HG03139 (cell line): ENCODE measurements at regions not wholly inside any gene's neighbourhood (a gene's known extent, or its start where the extent isn't known, plus 50 kb on each side); places are given as distances from the start of the nearest gene placed in this dataset.
"Not testable (repeated sequence)": the region's sequence is repeated elsewhere in the genome, so short reads cannot be mapped to it uniquely, and the experiment has no call there.

Source experiments
- ATAC-seq: cut with Tn5 transposase; IDR thresholded peaks from one replicate; pipeline ENCODE4 v1.9.1; 2021; ENCODE audit not compliant: unreplicated experiment

DNA sequence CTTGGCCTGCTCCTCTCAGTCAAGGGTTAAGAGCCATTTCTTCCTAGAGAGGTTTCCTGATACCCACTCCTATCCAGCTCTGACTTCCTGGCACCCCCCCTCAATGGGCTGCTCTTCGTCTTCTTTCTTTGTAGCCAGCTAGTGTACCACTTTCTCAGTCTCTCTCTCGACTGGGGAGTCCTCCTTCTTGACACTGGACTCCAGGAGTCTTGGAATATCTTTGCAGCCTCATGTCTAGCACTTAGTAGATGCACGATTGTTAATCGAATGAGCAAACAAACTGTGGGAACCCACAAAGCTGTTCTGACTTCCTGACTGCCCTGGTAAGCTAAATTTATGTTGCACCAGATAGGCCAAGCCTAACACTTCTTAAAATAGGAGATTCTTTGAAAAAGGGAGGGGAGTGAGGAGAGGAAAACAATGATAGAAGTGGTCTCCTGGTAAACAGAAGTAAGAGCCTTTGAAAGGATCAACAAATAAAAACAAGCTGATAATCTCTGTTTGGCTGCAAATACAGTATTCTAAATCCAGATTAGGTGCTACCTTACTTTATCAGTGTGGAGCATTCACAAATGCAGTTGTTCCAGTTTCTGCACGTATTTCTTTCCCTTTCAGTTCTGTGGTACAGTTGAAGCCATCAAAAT, 160.1 kb upstream of the CITED2 start:
- ATAC-seq: no peak

DNA sequence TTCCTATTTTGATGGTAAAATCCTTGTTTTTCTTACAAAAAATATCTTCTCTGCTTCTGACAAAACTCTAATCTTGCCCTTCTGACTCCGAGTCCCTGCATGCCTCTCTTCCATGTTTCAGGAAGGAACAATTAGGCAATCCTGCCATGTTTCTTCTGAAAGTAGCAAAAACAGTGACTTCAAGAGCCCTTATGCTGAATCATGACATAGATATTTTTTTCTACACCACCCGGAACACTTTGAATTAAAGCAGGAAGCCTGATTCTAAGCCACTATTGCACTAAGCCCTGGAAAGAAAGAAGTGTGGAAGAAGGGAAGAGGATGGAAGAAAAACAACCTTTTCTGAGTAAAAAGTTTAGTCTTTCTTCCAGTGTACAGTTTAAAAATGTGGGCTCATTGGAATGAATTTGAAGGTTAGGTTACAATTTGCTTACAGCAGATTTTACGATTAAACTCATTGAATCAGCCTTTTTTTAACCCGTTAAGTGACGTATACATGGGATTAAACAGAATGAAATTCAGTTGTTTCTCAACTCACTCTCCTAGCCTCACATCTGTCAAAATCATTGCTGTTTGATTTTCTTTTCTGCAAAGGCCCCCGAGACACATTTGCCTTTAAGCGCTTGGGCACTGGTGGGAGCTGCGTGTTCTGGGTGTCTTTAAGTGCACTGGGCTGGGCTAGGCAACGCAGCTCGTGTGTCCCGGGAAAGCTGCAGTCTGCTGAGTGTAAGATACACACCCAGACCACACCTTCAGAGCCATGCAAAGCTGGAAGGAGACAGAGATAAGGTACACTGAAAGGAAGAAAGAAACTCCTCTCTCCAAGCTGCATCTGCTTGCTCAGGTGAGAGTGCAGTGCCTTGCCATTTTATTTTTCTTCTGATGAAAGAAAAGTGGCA, 159.4 kb upstream of the CITED2 start:
- no peak for ATAC-seq

DNA sequence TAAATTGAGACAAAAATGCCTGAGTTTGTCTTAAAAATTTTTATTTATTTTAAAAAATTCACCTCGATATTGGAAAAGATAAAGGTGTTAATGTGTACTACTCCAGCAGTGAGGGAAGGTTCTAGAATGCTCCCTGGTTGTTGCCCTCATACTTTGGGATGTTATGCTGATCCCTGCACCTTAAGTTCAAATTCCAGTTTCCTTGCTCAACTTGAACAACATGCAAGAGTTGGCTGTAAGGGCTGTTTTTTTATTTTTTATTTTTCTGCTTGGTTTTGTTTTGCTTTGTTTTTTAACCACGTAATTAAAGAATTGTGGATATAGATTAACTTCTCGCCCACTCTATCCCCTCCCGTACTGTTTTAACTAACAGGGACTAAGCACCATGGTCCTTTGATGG, 158.7 kb upstream of the CITED2 start:
- no peak for ATAC-seq

DNA sequence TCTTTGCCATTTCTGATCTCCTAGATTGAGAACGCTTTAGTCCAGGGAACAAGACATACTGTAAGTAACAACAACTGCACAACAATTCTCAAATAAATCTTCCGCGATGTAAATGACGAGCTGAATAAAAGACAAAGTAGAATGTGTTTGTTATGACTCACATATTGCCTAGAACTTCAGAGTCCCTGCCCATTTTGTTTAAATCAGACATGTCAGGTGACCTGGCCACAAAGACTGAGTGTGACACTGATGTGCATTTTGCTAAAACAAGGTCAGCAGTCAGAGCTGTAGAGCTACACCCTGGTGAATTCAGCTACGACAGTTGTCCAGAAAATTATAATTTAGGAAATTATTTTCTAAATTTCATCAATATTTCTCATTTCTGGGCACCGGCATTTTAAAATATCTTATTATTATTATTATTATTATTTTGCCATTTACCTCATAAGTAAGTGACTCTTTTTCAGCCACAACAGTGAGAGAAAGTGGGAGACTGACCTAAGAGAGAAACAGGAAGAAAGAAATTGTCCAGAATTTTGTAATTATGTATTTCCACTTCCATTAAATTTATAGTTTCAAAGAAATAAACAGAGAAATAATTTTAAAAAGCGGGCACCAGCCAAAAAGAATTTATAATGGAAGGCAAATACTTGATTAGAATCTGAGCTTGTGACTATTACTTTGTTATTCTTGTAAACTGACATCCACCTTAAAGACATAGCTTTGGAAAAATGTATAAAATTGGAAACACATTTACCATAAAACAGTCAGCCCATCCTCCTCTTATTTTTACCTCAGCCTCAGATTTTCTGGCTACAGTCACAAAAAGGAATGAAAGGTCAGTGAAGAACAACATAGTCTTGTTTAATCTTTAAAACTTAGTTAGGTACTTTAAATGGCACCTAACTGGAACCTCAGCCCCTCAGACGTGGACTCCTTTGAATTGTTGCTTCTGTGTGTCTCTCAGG, 157.0 kb upstream of the CITED2 start:
- ATAC-seq: no peak

DNA sequence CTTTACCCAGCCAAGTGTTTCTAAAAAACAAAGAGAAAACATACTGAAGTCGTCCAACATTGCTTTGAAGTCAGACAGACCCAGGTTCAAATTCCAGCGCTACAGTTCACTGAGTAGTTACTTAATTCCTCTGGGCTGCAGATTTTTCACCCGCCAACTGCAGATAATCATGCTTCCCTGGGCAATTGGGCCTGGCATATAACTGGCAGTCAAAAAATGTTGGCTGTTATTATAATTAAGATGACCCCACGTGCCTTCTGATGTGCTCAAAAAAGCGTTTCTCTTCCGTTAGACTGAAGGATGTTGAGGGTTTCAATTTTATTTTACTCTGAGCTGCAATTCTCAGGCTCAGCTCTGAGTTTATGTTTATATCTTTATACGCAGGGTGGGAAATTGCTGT, 156.1 kb upstream of the CITED2 start:
- ATAC-seq: no peak

- ATAC-seq: no peak
These were observed 155.0 kb upstream of the CITED2 start for GRCh38 chr6:139529420-139529819.

- no peak for ATAC-seq
These were observed 154.0 kb upstream of the CITED2 start for GRCh38 chr6:139528471-139528870.

DNA sequence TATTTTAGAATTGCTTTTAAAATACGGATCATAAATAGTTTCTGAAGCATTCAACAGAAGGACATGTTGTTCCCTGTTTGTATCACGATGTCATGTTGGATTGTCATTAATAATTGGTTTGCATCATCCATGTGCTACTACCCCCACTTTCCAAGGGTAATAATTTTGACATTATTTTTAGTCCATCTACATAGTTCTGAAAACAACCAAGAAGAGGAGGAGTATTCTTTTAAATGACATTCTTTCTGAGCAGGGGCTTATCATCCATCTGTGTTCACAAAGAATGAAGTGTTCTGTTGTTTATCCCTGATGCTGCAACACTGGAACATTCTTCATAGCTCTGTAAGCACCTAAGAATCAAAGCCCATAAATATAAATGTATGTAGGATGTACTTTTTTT, 151.0 kb upstream of the CITED2 start:
- ATAC-seq: no peak

DNA sequence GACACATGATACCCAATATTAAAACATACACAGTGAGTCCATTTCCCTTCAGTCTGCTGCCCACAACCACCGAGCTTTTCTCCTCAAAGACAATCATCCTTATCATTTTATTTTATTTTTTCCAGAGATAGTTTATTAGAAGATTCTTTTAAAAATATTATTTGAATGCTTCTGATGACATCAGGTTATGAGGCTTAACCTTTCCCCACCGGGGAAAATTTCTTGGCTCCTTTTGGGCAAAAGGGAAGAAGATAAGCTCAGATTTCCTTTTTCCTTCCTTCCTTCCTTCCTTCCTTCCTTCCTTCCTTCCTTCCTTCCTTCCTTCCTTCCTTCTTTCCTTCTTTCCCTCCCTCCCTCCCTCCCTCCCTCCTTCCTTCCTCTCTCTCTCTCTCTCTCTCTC, 149.5 kb upstream of the CITED2 start:
- ATAC-seq: no peak

GRCh38 chr6:139522511-139523220, 148.2 kb upstream of the CITED2 start:
- no peak for ATAC-seq

DNA sequence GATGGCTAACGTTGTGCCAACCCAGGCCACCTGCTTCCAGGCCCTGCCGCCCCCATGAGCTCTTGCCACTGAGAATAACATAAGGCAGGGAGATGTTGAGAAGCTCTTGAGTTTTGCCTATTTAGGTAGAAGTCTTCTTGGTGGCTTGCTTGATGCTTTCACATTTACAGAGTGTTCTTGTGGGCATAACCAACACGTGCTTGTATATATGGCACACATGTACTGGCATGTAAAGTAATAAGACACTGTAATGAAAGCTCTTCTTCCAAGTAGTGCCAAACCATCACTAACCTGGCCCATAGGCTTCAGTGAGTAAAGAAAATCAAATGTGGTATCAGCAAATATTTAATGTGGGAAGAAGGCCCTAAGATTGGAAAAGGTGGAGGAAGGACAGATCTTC, 146.9 kb upstream of the CITED2 start:
- ATAC-seq: no peak

DNA sequence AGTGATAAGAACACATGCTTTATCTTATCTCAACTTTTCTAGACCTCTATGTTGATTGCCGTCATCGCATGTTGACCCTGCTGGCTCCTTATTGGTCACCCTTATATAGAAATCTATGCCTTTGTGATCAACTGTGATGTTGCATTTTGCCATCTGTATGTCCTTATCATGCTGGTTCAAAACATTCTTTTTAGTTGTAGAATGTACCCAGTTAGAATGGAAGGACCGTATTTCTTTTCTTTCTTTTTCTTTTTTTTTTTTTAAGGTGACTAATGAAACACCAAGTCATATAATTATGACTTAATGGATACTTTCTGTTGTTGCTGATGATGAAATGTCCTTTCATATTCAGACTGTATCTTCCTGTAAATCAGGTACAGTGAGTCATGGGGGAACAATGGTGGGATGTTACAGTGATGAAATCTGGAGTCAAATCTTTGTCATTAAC, 145.9 kb upstream of the CITED2 start:
- ATAC-seq: no peak

- no peak for ATAC-seq
These were observed 145.2 kb upstream of the CITED2 start for GRCh38 chr6:139519571-139520031.

DNA sequence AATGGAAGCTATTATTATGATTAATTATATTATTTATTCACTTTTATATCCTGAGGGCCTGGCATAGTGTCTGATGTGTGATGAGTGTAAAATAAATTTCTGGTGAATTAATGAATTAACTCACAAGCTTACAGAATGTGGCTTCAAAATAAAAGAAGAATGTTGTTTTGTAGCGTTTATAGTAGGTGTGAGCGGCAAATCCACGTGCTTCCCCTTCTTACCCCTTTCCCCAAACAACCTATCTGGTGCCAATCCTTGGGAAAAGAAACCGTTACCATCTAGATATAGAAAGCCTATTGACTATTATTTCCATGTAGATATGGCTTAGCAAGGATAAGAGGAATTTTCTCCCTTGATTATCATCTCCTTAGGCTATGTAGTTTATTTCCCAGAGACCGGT, 144.6 kb upstream of the CITED2 start:
- ATAC-seq: no peak

DNA sequence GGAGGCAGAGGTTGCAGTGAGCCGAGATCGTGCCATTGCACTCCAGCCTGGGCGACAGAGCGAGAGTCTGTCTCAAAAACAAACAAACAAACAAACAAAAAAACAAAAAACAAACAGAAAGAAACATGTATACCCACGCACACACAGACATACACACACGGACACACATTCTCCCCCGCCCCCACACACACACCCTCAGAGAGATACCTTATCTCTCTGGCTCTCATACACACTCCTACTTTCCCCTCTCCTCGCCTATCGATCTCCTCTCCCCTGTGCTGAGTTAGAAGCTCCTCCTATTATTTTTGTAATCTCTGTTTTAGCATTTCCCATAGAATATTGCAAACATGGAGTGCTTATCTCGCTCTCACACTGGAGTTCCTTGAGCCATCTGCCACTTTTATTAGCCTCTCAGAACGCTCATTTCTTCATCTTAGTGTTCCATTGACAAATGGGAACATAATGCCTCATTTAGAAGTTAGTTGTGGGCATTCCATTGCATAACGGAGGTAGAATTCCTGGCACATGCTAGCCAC, 144.2 kb upstream of the CITED2 start:
- ATAC-seq: no peak

- not testable (repeated sequence) for ATAC-seq
These were observed 143.6 kb upstream of the CITED2 start for GRCh38 chr6:139517998-139518555.

DNA sequence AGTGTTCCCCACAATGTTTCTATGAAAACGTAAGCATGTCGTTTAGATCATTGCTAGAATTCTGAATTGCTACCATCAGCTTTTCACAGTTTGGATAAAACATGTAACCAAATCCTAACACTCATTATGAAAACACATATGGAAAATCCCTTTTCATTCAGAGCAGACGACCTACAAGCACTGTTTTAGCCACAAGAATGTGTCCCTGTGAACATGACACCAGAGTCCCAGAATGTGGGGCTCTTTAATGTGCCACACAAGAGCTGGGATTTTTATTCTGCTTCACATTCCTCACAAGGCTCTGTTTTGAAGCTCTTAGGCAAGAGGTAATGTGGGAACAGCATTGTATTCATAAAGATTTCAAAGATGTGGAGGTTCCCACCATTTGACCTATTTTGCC, 141.1 kb upstream of the CITED2 start:
- no peak for ATAC-seq

DNA sequence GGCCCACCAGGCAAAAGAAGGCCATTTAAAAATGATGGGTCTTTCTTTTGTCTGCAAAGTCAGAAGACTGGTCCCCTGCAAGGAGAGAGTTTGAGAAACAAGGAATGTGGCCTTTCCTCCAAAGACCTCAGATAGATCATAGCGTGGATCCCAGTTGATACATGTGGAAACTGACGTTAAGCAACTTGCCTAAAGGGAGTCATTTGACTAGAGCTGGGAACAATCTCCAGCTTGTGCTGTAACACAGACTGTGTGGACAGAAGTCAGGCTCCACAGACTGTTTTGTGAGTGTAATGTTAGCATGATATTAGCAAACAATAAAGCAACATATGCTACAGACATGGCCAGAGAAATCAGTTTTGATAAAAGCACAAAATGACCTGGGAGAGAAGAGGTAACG, 140.4 kb upstream of the CITED2 start:
- no peak for ATAC-seq

GRCh38 chr6:139510040-139510790, 135.8 kb upstream of the CITED2 start:
- ATAC-seq: no peak
